ENCODE measurements at regions not wholly inside any gene's neighbourhood (a gene's known extent, or its start where the extent isn't known, plus 50 kb on each side); places are given as distances from the start of the nearest gene placed in this dataset.

GRCh38 chr3:71872256-71872655 lies 87.3 kb upstream of the PROK2 start:
- H3K36me3 ChIP-seq (ENCODE audit: control insufficient read depth, insufficient read depth, low read length), result no peaks in the 10 kb centered on the region
- no peaks in the 10 kb centered on the region for H3K4me1 ChIP-seq (ENCODE audit: control insufficient read depth, insufficient read depth, low read length)
- no peaks in the 10 kb centered on the region for H3K9me3 ChIP-seq (ENCODE audit: control insufficient read depth, low read length)
- no peaks in the 10 kb centered on the region for H3K27me3 ChIP-seq (ENCODE audit: control insufficient read depth, insufficient read depth, low read length)
- no peak overlapping the region for H3K4me3 ChIP-seq (ENCODE audit: low read length)
- no peak overlapping the region for H3K9ac ChIP-seq (ENCODE audit: low read length)

GRCh38 chr3:71870966-71871512 lies 86.1 kb upstream of the PROK2 start:
- Histone ChIP-seq H3K36me3 (ENCODE audit: control insufficient read depth, insufficient read depth, low read length) (no peaks in the 10 kb centered on the region), H3K27me3 (ENCODE audit: control insufficient read depth, insufficient read depth, low read length) (no peaks in the 10 kb centered on the region), H3K4me3 (ENCODE audit: low read length) (no peak overlapping the region), H3K9ac (ENCODE audit: low read length) (no peak overlapping the region), H3K9me3 (ENCODE audit: control insufficient read depth, low read length) (no peaks in the 10 kb centered on the region), H3K4me1 (ENCODE audit: control insufficient read depth, insufficient read depth, low read length) (no peaks in the 10 kb centered on the region)

- H3K4me1 ChIP-seq (ENCODE audit: control insufficient read depth, insufficient read depth, low read length), result no peaks in the 10 kb centered on the region
- H3K9me3 ChIP-seq (ENCODE audit: control insufficient read depth, low read length), result no peaks in the 10 kb centered on the region
- H3K36me3 ChIP-seq (ENCODE audit: control insufficient read depth, insufficient read depth, low read length), result no peaks in the 10 kb centered on the region
- H3K9ac ChIP-seq (ENCODE audit: low read length), result no peak overlapping the region
- H3K4me3 ChIP-seq (ENCODE audit: low read length), result no peak overlapping the region
- H3K27me3 ChIP-seq (ENCODE audit: control insufficient read depth, insufficient read depth, low read length), result no peaks in the 10 kb centered on the region
These were observed 83.9 kb upstream of the PROK2 start for GRCh38 chr3:71868876-71869275.

GRCh38 chr3:71865727-71866126 lies 80.8 kb upstream of the PROK2 start:
- H3K4me3 ChIP-seq (ENCODE audit: low read length), result no peak overlapping the region
- H3K27me3 ChIP-seq (ENCODE audit: control insufficient read depth, insufficient read depth, low read length), result peaks cover 4% of the 10 kb centered on the region
- no peaks in the 10 kb centered on the region for H3K4me1 ChIP-seq (ENCODE audit: control insufficient read depth, insufficient read depth, low read length)
- H3K9me3 ChIP-seq (ENCODE audit: control insufficient read depth, low read length), result no peaks in the 10 kb centered on the region
- H3K36me3 ChIP-seq (ENCODE audit: control insufficient read depth, insufficient read depth, low read length), result no peaks in the 10 kb centered on the region
- H3K9ac ChIP-seq (ENCODE audit: low read length), result no peak overlapping the region

- H3K9me3 ChIP-seq (ENCODE audit: control insufficient read depth, low read length), result no peaks in the 10 kb centered on the region
- no peak overlapping the region for H3K4me3 ChIP-seq (ENCODE audit: low read length)
- H3K4me1 ChIP-seq (ENCODE audit: control insufficient read depth, insufficient read depth, low read length), result no peaks in the 10 kb centered on the region
- peaks cover 8% of the 10 kb centered on the region for H3K27me3 ChIP-seq (ENCODE audit: control insufficient read depth, insufficient read depth, low read length)
- H3K9ac ChIP-seq (ENCODE audit: low read length), result no peak overlapping the region
- no peaks in the 10 kb centered on the region for H3K36me3 ChIP-seq (ENCODE audit: control insufficient read depth, insufficient read depth, low read length)
These were observed 78.7 kb upstream of the PROK2 start for GRCh38 chr3:71863563-71864190.

- H3K36me3 ChIP-seq (ENCODE audit: control insufficient read depth, insufficient read depth, low read length), result no peaks in the 10 kb centered on the region
- no peaks in the 10 kb centered on the region for H3K4me1 ChIP-seq (ENCODE audit: control insufficient read depth, insufficient read depth, low read length)
- no peaks in the 10 kb centered on the region for H3K9me3 ChIP-seq (ENCODE audit: control insufficient read depth, low read length)
- no peak overlapping the region for H3K4me3 ChIP-seq (ENCODE audit: low read length)
- no peak overlapping the region for H3K9ac ChIP-seq (ENCODE audit: low read length)
- H3K27me3 ChIP-seq (ENCODE audit: control insufficient read depth, insufficient read depth, low read length), result peaks cover 8% of the 10 kb centered on the region
These were observed 77.6 kb upstream of the PROK2 start for GRCh38 chr3:71862371-71863140.

- H3K9ac ChIP-seq (ENCODE audit: low read length), result no peak overlapping the region
- no peaks in the 10 kb centered on the region for H3K36me3 ChIP-seq (ENCODE audit: control insufficient read depth, insufficient read depth, low read length)
- peaks cover 8% of the 10 kb centered on the region for H3K27me3 ChIP-seq (ENCODE audit: control insufficient read depth, insufficient read depth, low read length)
- H3K4me1 ChIP-seq (ENCODE audit: control insufficient read depth, insufficient read depth, low read length), result no peaks in the 10 kb centered on the region
- no peaks in the 10 kb centered on the region for H3K9me3 ChIP-seq (ENCODE audit: control insufficient read depth, low read length)
- H3K4me3 ChIP-seq (ENCODE audit: low read length), result no peak overlapping the region
These were observed 74.2 kb upstream of the PROK2 start for GRCh38 chr3:71859123-71859519.

GRCh38 chr3:71858503-71859122 lies 73.7 kb upstream of the PROK2 start:
- Histone ChIP-seq H3K9ac (ENCODE audit: low read length) (no peak overlapping the region), H3K9me3 (ENCODE audit: control insufficient read depth, low read length) (no peaks in the 10 kb centered on the region), H3K4me3 (ENCODE audit: low read length) (no peak overlapping the region)

GRCh38 chr3:71857956-71858355 lies 73.0 kb upstream of the PROK2 start:
- Histone ChIP-seq H3K4me1 (ENCODE audit: control insufficient read depth, insufficient read depth, low read length) (no peaks in the 10 kb centered on the region), H3K9ac (ENCODE audit: low read length) (no peak overlapping the region), H3K27me3 (ENCODE audit: control insufficient read depth, insufficient read depth, low read length) (peaks cover 4% of the 10 kb centered on the region), H3K36me3 (ENCODE audit: control insufficient read depth, insufficient read depth, low read length) (no peaks in the 10 kb centered on the region), H3K9me3 (ENCODE audit: control insufficient read depth, low read length) (no peaks in the 10 kb centered on the region), H3K4me3 (ENCODE audit: low read length) (no peak overlapping the region)

More at GRCh38 chr3:71858503-71859122, 73.7 kb upstream of the PROK2 start:
- Histone ChIP-seq H3K36me3 (ENCODE audit: control insufficient read depth, insufficient read depth, low read length) (no peaks in the 10 kb centered on the region), H3K27me3 (ENCODE audit: control insufficient read depth, insufficient read depth, low read length) (peaks cover 7% of the 10 kb centered on the region), H3K4me1 (ENCODE audit: control insufficient read depth, insufficient read depth, low read length) (no peaks in the 10 kb centered on the region)

GRCh38 chr3:71854706-71855105 lies 69.8 kb upstream of the PROK2 start:
- H3K27me3 ChIP-seq (ENCODE audit: control insufficient read depth, insufficient read depth, low read length), result no peaks in the 10 kb centered on the region
- H3K4me1 ChIP-seq (ENCODE audit: control insufficient read depth, insufficient read depth, low read length), result no peaks in the 10 kb centered on the region
- H3K36me3 ChIP-seq (ENCODE audit: control insufficient read depth, insufficient read depth, low read length), result no peaks in the 10 kb centered on the region
- no peak overlapping the region for H3K9ac ChIP-seq (ENCODE audit: low read length)
- H3K9me3 ChIP-seq (ENCODE audit: control insufficient read depth, low read length), result no peaks in the 10 kb centered on the region
- no peak overlapping the region for H3K4me3 ChIP-seq (ENCODE audit: low read length)

- H3K27me3 ChIP-seq (ENCODE audit: control insufficient read depth, insufficient read depth, low read length), result no peaks in the 10 kb centered on the region
- no peaks in the 10 kb centered on the region for H3K4me1 ChIP-seq (ENCODE audit: control insufficient read depth, insufficient read depth, low read length)
- no peak overlapping the region for H3K9ac ChIP-seq (ENCODE audit: low read length)
- H3K9me3 ChIP-seq (ENCODE audit: control insufficient read depth, low read length), result no peaks in the 10 kb centered on the region
- no peaks in the 10 kb centered on the region for H3K36me3 ChIP-seq (ENCODE audit: control insufficient read depth, insufficient read depth, low read length)
- H3K4me3 ChIP-seq (ENCODE audit: low read length), result no peak overlapping the region
These were observed 69.1 kb upstream of the PROK2 start for GRCh38 chr3:71854096-71854495.

GRCh38 chr3:71851878-71852277 lies 66.9 kb upstream of the PROK2 start:
- H3K9me3 ChIP-seq (ENCODE audit: control insufficient read depth, low read length), result no peaks in the 10 kb centered on the region
- no peak overlapping the region for H3K4me3 ChIP-seq (ENCODE audit: low read length)
- no peaks in the 10 kb centered on the region for H3K4me1 ChIP-seq (ENCODE audit: control insufficient read depth, insufficient read depth, low read length)
- H3K27me3 ChIP-seq (ENCODE audit: control insufficient read depth, insufficient read depth, low read length), result no peaks in the 10 kb centered on the region
- no peaks in the 10 kb centered on the region for H3K36me3 ChIP-seq (ENCODE audit: control insufficient read depth, insufficient read depth, low read length)
- H3K9ac ChIP-seq (ENCODE audit: low read length), result no peak overlapping the region

Data from mucosa of stomach (tissue), 1 donor.